BE2C (cell line): ENCODE measurements at regions not wholly inside any gene's neighbourhood (a gene's known extent, or its start where the extent isn't known, plus 50 kb on each side); places are given as distances from the start of the nearest gene placed in this dataset.

Experiments used
- DNase-seq: peaks from one replicate; pipeline ENCODE4 v3.0.0-alpha.2; 2020
- H3K27me3 ChIP-seq: fragments of 250-450 bp; sonication (Bioruptor Pico); 2 replicates; pipeline ENCODE4 v1.5.1; 2020; ENCODE audit warnings: mild to moderate bottlenecking
- H3K36me3 ChIP-seq: fragments of 250-450 bp; sonication (Bioruptor Pico); 2 replicates; pipeline ENCODE4 v1.5.1; 2020; ENCODE audit warnings: mild to moderate bottlenecking
- H3K4me1 ChIP-seq: fragments of 250-450 bp; sonication (Bioruptor Pico); 2 replicates; pipeline ENCODE4 v1.5.1; 2020
- H3K4me3 ChIP-seq: 2 replicates; pipeline ENCODE4 v1.5.1; 2011; ENCODE audit warnings: low read depth, low read length
- H3K9me3 ChIP-seq: fragments of 250-450 bp; sonication (Bioruptor Pico); 2 replicates; pipeline ENCODE4 v1.5.1; 2020
- TF ChIP-seq, protein P1 (sequence below): IDR thresholded peaks from 2 replicates; pipeline ENCODE4 v1.5.1; 2012; ENCODE audit warnings: mild to moderate bottlenecking, low read depth, low read length

DNA sequence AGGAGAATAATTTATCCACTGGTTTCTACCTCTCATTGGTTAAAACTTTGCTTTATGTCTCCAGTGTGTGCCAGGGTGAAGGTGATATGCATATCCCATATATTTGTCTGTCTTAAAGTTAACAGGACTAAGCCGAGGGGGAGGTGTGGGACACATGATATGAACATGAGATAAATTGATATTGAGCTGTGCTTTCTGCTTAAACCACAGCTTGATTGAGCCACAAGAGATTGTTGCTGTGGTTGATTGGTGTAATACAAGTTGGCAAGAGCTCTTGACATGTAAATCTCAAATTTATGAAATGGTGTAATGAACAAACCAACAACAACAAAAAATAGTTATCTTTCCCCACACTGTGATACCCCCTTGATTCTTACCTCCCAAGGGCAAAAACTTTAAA, 1295.5 kb upstream of the NCAM2 start:
- Histone ChIP-seq H3K9me3 (no peaks in the 10 kb centered on the region; the same call in 1 of the 2 replicates), H3K4me3 (no peak overlapping the region), H3K27me3 (no peaks in the 10 kb centered on the region), H3K4me1 (no peaks in the 10 kb centered on the region), H3K36me3 (no peaks in the 10 kb centered on the region)
- DNase-seq: no peak
- TF ChIP-seq, protein P1, sequence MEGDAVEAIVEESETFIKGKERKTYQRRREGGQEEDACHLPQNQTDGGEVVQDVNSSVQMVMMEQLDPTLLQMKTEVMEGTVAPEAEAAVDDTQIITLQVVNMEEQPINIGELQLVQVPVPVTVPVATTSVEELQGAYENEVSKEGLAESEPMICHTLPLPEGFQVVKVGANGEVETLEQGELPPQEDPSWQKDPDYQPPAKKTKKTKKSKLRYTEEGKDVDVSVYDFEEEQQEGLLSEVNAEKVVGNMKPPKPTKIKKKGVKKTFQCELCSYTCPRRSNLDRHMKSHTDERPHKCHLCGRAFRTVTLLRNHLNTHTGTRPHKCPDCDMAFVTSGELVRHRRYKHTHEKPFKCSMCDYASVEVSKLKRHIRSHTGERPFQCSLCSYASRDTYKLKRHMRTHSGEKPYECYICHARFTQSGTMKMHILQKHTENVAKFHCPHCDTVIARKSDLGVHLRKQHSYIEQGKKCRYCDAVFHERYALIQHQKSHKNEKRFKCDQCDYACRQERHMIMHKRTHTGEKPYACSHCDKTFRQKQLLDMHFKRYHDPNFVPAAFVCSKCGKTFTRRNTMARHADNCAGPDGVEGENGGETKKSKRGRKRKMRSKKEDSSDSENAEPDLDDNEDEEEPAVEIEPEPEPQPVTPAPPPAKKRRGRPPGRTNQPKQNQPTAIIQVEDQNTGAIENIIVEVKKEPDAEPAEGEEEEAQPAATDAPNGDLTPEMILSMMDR: no peak

DNA sequence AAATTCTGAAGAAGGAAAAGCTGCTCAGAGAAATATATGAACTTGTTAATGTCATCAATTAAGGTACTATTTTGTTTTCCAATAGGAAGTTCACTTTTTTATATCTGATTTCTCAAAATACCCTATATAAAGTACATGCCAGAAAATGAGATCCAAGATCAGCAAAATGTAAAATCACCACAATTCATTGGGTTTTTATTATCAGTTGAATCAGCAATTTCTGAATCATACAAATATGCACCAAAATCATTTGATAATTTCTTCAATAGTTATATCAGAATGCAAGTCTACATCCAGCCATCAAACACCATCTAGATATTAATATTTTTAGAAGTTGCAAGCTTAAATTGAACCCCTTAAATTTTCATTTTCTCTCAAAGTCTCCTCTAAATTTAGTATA, 1293.4 kb upstream of the NCAM2 start:
- no peaks in the 10 kb centered on the region; the same call in 1 of the 2 replicates for H3K9me3 ChIP-seq
- DNase-seq: no peak
- H3K27me3 ChIP-seq: no peaks in the 10 kb centered on the region
- H3K4me3 ChIP-seq: no peak overlapping the region
- H3K36me3 ChIP-seq: no peaks in the 10 kb centered on the region
- no peaks in the 10 kb centered on the region for H3K4me1 ChIP-seq
- TF ChIP-seq, protein P1: no peak

DNA sequence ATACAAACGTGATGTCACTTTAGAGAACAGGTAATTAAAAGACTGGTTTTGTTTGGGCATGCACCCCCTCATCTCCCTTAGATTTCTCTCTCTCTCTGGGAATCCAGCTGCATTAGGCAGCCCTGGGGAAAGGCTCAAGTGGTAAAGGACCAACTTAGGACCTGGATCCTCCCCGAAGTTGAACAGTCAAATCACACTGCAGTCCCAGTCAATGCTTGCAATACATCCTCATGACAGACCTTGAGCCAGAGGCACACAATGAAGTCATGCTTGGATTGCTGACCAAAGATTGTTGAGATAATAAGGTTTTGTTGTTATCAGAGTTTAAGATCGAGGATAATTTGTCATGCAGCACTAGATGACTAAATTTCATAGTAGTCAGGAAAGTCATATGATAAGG, 1285.8 kb upstream of the NCAM2 start:
- TF ChIP-seq, protein P1: no peak
- Histone ChIP-seq H3K27me3 (no peaks in the 10 kb centered on the region), H3K36me3 (no peaks in the 10 kb centered on the region), H3K4me3 (no peak overlapping the region), H3K4me1 (no peaks in the 10 kb centered on the region; the same call in 1 of the 2 replicates), H3K9me3 (no peaks in the 10 kb centered on the region)
- DNase-seq: no peak

DNA sequence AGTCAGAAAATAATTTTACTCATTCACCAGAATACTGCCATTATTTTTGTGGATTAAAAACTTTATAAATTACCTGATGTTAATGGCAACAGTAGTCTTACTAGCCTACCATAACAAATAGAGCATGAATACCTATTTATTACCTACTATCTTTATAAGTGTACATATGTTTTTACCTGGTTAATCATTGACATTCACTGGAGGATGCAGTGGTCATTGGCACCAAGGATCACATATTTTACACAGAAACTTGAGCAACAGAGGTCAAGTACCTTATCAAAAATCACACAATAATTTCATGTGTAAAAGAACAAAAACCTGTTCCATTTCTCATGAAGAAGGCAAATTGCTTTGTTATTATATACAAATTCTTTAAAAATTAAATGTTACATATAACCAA, 1284.9 kb upstream of the NCAM2 start:
- TF ChIP-seq, protein P1: no peak
- no peak overlapping the region for H3K4me3 ChIP-seq
- no peaks in the 10 kb centered on the region for H3K9me3 ChIP-seq

DNA sequence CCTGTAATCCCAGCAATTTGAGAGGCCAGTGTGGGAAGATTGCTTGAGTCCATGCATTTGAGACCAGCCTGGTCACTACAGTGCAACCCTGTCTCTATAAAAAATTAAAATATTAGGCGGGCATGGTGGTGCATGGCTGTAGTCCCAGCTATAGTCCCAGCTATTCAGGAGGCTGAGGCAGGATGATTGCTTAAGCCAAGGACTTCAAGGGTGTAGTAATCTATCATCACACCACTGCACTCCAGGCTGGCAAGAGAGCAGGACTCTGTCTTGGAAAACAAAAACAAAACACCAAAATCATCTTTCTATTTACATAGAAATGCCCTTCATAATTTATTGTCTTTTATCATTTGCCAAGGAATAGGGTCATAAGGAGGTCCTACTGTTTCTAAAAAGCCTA, 1274.1 kb upstream of the NCAM2 start:
- TF ChIP-seq, protein P1: no peak
- no peaks in the 10 kb centered on the region for H3K9me3 ChIP-seq
- no peaks in the 10 kb centered on the region for H3K36me3 ChIP-seq
- DNase-seq: no peak
- no peaks in the 10 kb centered on the region for H3K4me1 ChIP-seq
- no peak overlapping the region for H3K4me3 ChIP-seq
- no peaks in the 10 kb centered on the region for H3K27me3 ChIP-seq

More for the DNA sequence above, 1284.9 kb upstream of the NCAM2 start:
- Histone ChIP-seq H3K36me3 (no peaks in the 10 kb centered on the region), H3K4me1 (no peaks in the 10 kb centered on the region; the same call in 1 of the 2 replicates), H3K27me3 (no peaks in the 10 kb centered on the region)
- no peak for DNase-seq

DNA sequence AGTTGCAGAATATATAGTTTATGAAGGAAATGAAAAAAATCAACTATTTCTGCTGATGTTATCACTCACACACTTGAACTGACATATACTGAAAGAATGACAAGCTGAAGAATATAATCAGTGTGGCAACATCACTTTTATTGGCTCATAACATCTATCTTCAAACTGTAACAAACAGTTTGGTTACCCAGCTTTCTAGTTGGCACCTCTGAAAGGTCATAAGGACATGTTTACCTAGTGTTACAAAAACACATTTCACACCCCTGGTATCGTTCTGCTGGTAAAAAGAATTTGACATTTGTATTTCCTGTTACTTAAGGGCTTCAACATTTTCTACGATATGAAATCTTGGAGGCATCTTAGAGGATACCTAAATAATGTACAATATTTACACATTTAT, 1267.0 kb upstream of the NCAM2 start:
- H3K4me1 ChIP-seq: no peaks in the 10 kb centered on the region
- no peak for DNase-seq
- no peaks in the 10 kb centered on the region for H3K27me3 ChIP-seq

More for the DNA sequence above, 1267.0 kb upstream of the NCAM2 start:
- H3K36me3 ChIP-seq: no peaks in the 10 kb centered on the region
- H3K4me3 ChIP-seq: no peak overlapping the region
- H3K9me3 ChIP-seq: no peaks in the 10 kb centered on the region
- TF ChIP-seq, protein P1: no peak
